ENCODE measurements at regions not wholly inside any gene's neighbourhood (a gene's known extent, or its start where the extent isn't known, plus 50 kb on each side); places are given as distances from the start of the nearest gene placed in this dataset.

- TF ChIP-seq CUX1 (IDR thresholded peaks at IDR 0.05; ENCODE audit: insufficient replicate concordance, low read depth, low read length) (no peak), KDM1A (IDR thresholded peaks at IDR 0.05; ENCODE audit: borderline replicate concordance) (no peak), SIN3A (IDR thresholded peaks at IDR 0.05; ENCODE audit: low read depth, low read length) (no peak)
Measured at GRCh38 chr20:29296256-29297230, 1960.9 kb upstream of the DEFB115 start (continued).

- in situ Hi-C loops (cut with MboI) = no loop called here
- no peak overlapping the region for H3K4me2 ChIP-seq (ENCODE audit: control insufficient read depth, insufficient read depth)
- no peak overlapping the region for H3K4me3 ChIP-seq
- ChIA-PET CTCF (no interaction called here), RAD21 (ENCODE audit: unreplicated experiment) (no interaction called here), SMC1A (ENCODE audit: uncharacterized antibody, unreplicated experiment) (no interaction called here), POLR2A (no interaction called here)
- no peak overlapping the region for H2AFZ ChIP-seq (ENCODE audit: control insufficient read depth, low read depth, low read length)
- H3K36me3 ChIP-seq (ENCODE audit: control insufficient read depth in 2 of 2, insufficient read depth in 2 of 2, low read length in 1 of 2) = no peaks in the 10 kb centered on the region
- H3K9ac ChIP-seq (ENCODE audit: control insufficient read depth, insufficient read depth, low read length) = no peak overlapping the region
- ATAC-seq = no peak
- 63% methylated on average over 69 of the region's 70 CpGs for WGBS (ENCODE audit: insufficient coverage, insufficient replicate concordance, low lambda C conversion rate, missing lambda C conversion rate)
- intact Hi-C loops (cut with micrococcal nuclease; ENCODE audit: unreplicated experiment) = no loop called here
- no peak overlapping the region for H3K27ac ChIP-seq (ENCODE audit: control insufficient read depth, insufficient read depth)
- no TSS peak for BruUV-seq (replicated peaks)
- H3K27me3 ChIP-seq (replicated peaks in 1 of 2; ENCODE audit: control insufficient read depth in 2 of 2, insufficient read depth in 2 of 2, low read length in 1 of 2) = no peaks in the 10 kb centered on the region
- H3K4me1 ChIP-seq (ENCODE audit: control insufficient read depth, insufficient read depth, low read length) = no peaks in the 10 kb centered on the region
- no peak for DNase-seq (ENCODE audit: low read depth, low spot score)
- H3K79me2 ChIP-seq (ENCODE audit: control insufficient read depth, insufficient read depth, low read length) = no peaks in the 10 kb centered on the region
- H4K20me1 ChIP-seq (ENCODE audit: control insufficient read depth, insufficient read depth) = no peaks in the 10 kb centered on the region
- FAIRE-seq = no peak
- H3K9me3 ChIP-seq (replicated peaks; ENCODE audit: control insufficient read depth, insufficient read depth, low read length) = no peaks in the 10 kb centered on the region; the same call in 2 of the 3 replicates
- TF ChIP-seq HDAC2 (IDR thresholded peaks at IDR 0.05) = no peak
- TF ChIP-seq YBX1 (IDR thresholded peaks at IDR 0.05) = no peak
- no peak for TF ChIP-seq ZBTB11 (CRISPR knock-in tag; IDR thresholded peaks at IDR 0.05)
- no peak for TF ChIP-seq POLR2AphosphoS5 (IDR thresholded peaks at IDR 0.05; ENCODE audit: low read length)
- no peak for TF ChIP-seq SMAD1 (IDR thresholded peaks at IDR 0.05; ENCODE audit: low read depth, partially characterized antibody)
- no peak for TF ChIP-seq YY1 (IDR thresholded peaks at IDR 0.05; ENCODE audit: low read depth, low read length)
- TF ChIP-seq JUND (IDR thresholded peaks at IDR 0.05; ENCODE audit: low read depth, low read length) = no peak
- no peak for TF ChIP-seq BCL11A (IDR thresholded peaks at IDR 0.05; ENCODE audit: low read depth, low read length)
- TF ChIP-seq CHD1 (IDR thresholded peaks at IDR 0.05; ENCODE audit: low read depth, low read length) = no peak
Measured at GRCh38 chr20:29297411-29298270, 1959.8 kb upstream of the DEFB115 start.

Data from GM12878 (cell line).